ENCODE measurements at regions not wholly inside any gene's neighbourhood (a gene's known extent, or its start where the extent isn't known, plus 50 kb on each side); places are given as distances from the start of the nearest gene placed in this dataset.
"Not testable (repeated sequence)": the region's sequence is repeated elsewhere in the genome, so short reads cannot be mapped to it uniquely, and the experiment has no call there.

DNA sequence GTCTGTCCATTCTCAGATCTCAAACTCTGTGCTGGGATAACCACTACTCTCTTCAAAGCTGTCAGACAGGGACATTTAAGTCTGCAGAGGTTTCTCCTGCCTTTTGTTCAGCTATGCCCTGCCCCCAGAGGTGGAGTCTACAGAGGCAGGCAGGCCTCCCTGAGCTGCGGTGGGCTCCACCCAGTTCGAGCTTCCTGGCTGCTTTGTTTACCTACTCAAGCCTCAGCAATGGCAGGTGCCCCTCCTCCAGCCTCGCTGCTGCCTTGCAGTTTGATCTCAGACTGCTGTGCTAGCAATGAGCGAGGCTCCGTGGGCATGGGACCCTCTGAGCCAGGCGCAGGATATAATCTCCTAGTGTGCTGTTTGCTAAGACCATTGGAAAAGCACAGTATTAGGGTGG, 53.1 kb upstream of the HUNK start:
- DNase-seq (ENCODE audit: low spot score), result not testable (repeated sequence)

DNA sequence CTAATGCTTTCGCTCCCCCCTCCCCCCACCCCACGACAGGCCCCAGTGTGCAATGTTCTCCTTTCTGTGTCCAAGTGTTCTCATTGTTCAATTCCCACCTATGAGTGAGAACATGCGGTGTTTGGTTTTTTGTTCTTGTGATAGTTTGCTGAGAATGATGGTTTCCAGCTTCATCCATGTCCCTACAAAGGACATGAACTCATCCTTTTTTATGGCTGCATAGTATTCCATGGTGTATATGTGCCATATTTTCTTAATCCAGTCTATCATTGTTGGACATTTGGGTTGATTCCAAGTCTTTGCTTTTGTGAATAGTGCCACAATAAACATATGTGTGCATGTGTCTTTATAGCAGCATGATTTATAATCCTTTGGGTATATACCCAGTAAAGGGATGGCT, 58.5 kb upstream of the HUNK start:
- not testable (repeated sequence) for DNase-seq (ENCODE audit: low spot score)

DNA sequence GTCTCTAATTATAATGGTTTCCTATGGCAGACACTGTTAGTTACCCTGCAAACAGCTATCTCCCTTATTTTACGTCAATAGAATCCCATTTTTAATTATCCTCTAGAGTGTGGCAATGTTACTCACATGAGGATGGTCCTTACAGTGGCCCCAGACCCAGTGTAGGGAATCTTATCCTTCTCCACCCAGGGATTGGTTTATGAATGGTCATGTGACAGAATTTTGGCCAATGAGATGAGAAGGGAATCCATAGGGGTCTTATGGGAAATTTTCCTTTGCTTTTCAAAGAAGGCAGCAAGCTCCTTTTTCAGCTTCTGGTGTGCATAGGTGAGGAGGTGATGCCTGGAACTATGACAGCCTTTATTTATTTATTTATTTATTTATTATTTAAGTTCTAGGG, 59.0 kb upstream of the HUNK start:
- no peak for DNase-seq (ENCODE audit: low spot score)

DNA sequence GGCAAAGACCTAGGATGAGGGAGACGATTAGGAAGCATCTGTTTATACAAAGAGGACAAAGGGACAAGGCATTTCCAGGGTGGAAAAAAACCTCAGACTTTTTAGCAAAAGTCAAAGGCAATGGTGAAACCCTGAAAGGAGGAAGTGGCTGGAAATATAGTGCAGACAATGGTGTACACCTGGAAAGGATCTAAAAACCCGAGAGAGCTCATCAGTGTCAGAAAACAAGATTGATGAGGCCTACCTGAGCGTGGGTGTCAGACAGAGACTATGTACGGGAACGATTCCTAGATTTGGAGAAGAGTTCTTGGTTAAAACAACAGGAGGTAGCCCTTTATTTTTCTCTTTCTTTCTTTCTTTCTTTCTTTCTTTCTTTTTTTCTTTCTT, 68.8 kb upstream of the HUNK start:
- no peak for DNase-seq (ENCODE audit: low spot score)

DNA sequence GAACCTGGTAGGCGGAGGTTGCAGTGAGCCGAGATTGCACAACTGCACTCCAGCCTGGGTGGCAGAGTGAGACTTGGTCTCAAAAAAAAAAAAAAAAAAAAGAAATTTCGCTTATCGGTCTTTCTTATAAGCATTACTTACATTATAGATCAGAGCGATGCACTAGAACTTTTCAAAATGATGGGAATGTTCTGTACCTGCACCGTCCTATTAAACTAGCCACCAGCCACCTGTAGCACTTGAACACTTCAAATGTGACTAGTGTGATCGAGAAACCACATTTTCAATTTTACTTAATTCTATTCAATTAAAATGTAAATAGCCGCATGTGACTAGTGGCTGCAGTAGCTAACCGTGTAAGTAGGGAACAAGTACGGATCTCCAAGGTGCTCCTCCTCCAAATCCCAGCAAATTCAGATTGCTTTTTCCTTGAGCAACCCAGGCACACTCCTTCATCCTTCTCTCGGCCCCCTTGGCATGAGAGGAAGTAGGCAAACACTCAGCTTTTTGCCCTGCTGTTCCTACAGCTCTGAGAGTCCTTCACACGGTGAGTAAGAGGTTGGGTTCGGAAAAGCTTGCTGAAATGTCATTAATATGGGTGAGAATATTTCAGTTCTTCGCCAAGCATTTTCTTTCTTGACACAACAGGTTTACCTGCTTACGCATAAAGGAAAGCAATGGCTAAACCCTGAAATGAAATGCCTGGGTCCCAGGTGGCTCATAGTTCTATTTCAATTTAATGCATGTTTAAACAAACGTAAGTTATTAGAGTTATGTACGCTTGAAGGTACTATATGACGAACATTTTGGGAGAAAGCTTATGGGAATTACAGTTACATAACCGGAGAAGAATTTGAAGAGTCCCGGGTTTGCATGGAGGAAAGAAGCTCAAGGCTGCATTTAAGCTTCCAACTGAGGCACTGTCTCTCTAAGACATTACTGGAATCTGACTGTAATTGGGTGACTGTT, 69.5 kb upstream of the HUNK start:
- DNase-seq (ENCODE audit: low spot score), result no peak

DNA sequence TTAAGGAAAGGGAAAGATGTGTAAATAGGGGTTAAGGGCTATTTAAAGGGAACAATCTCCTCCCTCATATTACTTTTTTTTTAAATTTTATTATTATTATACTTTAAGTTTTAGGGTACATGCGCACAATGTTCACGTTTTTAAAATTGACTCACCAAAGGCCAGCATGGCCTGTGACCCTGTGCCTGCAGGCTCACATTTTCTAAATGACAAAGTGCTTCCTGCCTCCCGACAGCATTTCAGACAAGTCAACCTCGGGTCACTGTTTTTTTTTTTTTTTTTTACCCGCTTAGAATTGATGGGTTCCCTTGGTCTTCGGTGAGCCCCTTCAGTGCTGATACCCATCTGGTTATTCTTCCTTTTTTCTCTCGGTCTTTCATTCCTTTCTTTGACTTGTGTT, 70.4 kb upstream of the SCAF4 start:
- DNase-seq (ENCODE audit: low spot score), result no peak

DNA sequence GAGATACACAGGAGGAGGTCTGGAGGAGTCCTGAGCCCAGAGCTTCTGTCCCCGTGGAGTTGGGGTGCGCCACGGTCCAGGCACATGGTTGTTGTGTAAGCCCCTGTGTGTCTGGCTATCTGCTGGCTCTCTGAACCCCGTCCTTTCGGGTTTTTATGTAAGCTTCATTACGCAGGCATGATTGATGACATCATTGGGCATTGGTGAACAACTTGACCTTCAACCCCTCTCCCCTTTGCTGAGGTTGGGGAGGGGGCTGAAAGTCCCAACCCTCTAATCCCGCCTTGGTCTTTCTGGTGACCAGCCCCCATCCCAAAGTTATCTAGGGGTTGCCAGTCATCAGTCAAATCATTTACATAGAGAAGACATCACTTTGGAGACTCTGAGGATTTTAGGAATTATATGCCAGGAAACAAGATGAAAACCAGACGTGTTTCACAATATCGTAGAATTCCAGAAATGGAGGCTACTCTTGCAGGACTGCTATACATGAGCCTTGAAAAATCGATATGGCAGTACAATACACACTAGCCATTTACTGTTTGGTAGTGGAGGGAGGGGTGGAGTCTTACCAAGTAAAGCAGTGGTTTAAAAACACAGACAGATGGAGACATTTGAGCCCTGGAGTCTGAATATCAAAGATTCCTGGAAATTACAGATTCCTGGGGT, 69.8 kb upstream of the SCAF4 start:
- no peak for DNase-seq (ENCODE audit: low spot score)

DNA sequence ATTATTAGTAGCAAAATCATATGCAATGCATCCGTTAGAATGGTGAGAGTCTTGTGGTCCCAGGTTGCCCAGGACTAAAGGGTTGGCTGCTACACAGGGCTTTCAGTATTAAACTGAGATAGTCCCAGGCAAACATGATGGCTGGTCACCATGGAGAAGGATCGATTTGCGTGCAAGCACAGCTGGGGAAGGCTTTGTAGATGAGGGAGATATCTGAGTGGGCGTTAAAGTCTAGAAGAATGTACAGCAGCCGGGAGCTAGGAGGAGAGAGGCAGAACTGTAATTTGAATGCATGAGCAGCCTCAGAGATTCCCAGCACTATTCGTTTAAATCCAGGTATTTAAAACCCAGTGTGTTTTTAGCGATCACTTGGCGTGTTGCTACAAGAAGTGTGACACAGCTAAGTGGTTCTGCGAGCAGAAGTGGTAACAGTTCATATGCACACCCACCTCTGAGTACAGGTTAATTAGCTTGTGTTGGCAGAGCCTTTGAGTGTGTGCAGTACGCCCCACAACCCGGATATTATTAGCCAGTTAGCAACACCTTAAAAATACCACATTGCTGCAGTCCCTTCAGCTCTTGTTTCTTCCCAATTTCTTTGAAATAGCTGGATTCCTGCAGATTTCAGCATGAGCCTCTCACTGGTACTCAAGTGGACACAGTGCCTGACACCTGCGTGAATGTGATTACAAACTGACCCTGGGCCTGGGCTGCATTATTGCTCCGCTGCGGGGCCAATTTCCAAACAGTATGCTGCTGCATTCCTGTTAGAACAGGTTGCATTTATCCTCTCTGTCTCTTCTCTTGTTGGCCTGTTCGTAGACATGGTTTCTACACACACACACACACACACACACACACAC, 67.2 kb upstream of the SCAF4 start:
- no peak for DNase-seq (ENCODE audit: low spot score)

DNA sequence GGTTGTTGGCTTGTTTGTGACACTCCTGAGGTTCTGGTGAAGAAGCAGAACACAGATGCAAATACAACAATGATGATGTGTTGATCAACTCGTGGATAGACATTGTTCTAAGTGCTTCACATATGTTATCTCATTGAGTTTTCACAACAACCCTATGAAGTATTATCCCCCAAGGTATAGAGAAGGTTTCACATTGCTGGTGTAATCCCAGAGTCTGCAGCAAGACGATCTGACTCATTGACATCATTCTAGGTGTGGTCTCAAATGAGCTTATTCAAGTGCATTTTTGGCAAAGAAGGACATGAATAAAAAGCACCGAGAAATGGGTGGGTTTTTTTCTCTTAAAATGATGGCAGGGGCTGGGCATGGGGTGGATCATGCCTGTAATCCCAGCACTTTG, 64.1 kb upstream of the SCAF4 start:
- DNase-seq (ENCODE audit: low spot score), result no peak

DNA sequence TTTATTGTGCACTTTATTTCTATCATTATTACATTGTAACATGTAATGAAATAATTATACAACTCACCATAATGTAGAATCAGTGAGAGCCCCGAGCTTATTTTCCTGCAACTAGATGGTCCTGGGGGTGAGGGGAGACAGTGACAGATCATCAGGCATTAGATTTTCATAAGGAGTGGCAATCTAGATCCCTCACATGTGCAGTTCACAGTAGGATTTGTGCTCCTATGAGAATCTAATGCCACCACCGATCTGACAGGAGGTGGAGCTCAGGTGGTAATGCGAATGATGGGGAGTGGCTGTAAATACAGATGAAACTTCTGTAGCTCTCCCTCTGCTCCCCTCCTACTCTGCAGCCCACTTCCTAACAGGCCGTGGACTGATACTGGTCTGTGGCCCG, 58.5 kb upstream of the SCAF4 start:
- not testable (repeated sequence) for DNase-seq (ENCODE audit: low spot score)

DNA sequence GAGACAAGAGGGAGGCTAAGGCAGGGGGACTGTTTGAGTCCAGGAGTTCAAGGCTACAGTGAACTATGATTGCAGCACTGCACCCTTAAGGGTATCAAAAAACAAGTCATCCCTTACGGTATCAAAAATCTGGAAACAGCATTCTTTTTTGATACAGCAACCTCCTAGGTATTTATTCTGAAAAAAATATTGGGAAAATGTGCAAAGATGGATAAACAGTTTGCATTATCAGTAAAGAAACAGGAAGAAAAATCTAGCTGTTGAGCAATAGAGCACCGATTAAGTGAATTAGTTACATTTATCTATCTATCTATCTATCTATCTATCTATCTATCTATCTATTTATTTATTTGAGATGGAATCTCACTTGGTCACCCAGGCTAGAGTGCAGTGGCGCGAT, 56.7 kb upstream of the SCAF4 start:
- DNase-seq (ENCODE audit: low spot score), result no peak

DNA sequence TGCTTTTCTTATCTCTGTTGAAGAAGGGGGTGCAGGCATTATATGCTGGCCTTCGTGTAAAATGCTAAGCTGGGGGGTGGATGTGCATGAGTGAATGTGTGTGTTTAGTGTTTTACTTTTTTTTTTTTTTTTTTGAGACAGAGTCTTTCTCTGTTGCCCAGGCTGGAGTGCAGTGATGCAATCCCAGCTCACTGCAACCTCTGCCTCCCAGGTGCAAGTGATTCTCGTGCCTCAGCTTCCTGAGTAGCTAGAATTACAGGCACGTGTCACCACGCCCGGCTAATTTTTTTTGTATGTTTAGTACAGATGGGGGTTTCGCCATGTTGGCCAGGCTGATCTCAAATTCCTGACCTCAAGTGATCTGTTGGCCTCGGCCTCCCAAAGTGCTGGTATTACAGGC, 55.8 kb upstream of the SCAF4 start:
- not testable (repeated sequence) for DNase-seq (ENCODE audit: low spot score)

DNA sequence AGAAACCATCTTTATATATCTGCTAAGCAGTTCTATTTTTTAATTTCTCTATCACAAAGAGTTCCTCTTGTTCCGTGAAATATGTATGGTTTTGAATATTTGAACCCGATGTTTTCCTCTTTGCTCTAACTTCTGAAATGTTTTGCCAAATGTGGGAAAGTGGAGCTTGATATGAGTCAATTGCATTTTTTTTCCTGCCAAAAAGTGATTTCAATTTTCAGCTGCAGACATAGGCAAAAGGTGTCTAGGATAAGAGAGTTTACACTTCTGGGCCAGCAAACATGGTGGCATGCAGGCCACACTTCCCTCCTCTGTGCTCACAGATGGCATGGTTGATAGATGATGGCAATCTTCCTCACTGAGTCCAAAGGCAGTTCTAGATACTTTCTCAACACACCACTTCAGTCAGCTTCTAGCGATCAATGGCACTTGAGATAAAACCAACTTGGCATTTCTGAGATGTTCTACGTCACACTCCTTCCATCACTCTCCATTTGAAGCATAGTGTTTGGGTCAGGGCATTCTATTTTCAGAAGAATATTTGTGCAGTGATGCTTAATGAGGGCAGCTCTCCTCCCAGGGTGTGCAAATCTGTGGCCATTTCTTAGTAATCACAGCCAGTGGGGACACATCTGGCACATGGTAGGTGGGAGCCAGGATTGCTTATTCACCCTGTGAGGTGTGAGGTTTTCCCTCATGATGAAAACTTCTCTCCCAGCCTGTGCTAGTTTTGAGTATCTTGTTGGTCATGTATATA, 54.4 kb upstream of the SCAF4 start:
- no peak for DNase-seq (ENCODE audit: low spot score)

DNA sequence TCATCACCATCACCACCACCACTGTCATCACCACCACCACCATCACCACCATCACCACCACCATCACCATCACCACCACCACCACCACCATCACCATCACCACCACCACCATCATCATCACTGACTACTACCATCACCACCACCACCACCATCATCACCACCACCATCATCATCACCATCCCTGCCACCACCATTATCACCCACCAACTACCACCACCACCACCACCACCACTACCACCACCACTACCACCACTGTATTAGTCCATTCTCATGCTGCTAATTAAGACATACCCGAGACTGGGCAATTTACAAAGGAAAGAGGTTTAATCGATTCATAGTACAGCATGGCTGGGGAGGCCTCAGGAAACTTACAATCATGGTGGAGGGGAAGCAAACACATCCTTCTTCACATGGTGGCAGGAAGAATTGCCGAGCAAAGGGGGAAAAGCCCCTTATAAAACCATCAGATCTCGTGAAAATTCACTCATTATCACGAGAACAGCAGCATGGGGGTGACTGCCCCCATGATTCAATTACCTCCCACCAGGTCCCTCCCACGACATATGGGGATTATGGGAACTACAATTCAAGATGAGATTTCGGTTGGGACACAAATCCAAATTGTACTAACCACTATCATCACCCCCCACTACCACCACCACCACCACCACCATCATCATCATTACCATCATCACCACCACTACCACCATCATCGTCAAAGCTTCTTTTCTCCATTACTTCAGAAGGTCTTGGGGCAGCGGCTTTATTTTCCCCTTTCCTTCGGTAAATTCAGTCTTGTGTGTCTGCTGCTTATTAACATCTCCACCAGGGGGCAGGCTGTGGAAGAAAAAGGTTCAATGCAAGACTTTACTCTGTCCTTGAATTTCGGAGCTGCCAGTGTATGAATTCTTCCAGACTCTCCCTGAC, 53.6 kb upstream of the SCAF4 start:
- DNase-seq (ENCODE audit: low spot score), result peak; percentile 45

DNA sequence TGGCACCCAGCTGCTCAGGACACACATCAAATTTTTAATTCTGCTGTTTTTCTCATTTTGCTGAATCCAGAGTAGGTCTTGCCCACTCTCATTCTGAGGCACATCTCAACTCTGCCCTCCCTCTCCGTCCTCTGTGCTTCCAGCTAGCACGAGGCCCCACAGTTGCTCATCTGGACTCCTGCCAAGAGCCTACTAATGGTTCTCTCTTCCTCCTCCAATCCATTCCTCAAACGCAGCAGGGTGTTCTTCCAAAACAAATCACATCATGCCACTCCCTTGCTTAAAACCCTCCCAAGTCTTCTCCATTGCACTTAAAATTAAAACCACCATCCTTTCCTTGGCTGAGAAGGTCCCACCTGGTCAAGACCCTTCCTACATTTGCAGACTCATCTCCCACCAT, 49.8 kb upstream of the SCAF4 start:
- DNase-seq (ENCODE audit: low spot score), result no peak
